Kidney (tissue), 13 donors: ENCODE measurements at regions not wholly inside any gene's neighbourhood (a gene's known extent, or its start where the extent isn't known, plus 50 kb on each side); places are given as distances from the start of the nearest gene placed in this dataset.

Experiments used
- DNase-seq, 5 donors: peaks; one replicate each; pipeline ENCODE4 v3.0.0-alpha.2; 2013 to 2020
- FAIRE-seq: peaks from 2 replicates; lab custom pipeline; 2012; peaks lifted over from hg19 to GRCh38; lab: Jason Lieb, UNC
- H3K27ac ChIP-seq, 2 donors: one replicate each; pipeline ENCODE4 v1.7.0; 2013; ENCODE audit warnings: low read depth in 2 of 2, low read length in 2 of 2, inconsistent platforms in 1 of 2
- H3K27me3 ChIP-seq: one replicate; pipeline ENCODE4 v1.7.1; 2013; ENCODE audit warnings: low read length, inconsistent platforms; ENCODE audit not compliant: control insufficient read depth, insufficient read depth
- H3K36me3 ChIP-seq, 3 donors: one replicate each; pipeline versions ENCODE4 v1.7.0 to v1.7.1; 2013; ENCODE audit warnings: low read length in 3 of 3, control low read depth in 1 of 3, inconsistent platforms in 1 of 3; ENCODE audit not compliant: insufficient read depth in 3 of 3, control insufficient read depth in 2 of 3
- H3K4me1 ChIP-seq, 3 donors: one replicate each; pipeline versions ENCODE4 v1.7.0 to v1.7.1; 2013; ENCODE audit warnings: low read length in 3 of 3, inconsistent platforms in 1 of 3, low read depth in 1 of 3; ENCODE audit not compliant: control insufficient read depth in 2 of 3, insufficient read depth in 2 of 3
- H3K4me3 ChIP-seq, 3 donors: one replicate each; pipeline versions ENCODE4 v1.7.0 to v1.8.1; 2013; ENCODE audit warnings: low read length in 3 of 3, control low read depth in 1 of 3, inconsistent platforms in 1 of 3
- H3K9ac ChIP-seq, 3 donors: one replicate each; pipeline versions ENCODE4 v1.7.0 to v1.7.1; 2013; ENCODE audit warnings: low read length in 3 of 3, control low read depth in 1 of 3, inconsistent platforms in 1 of 3
- H3K9me3 ChIP-seq, 3 donors: one replicate each; pipeline versions ENCODE4 v1.7.0 to v1.7.1; 2013; ENCODE audit warnings: low read length in 3 of 3, control low read depth in 1 of 3, inconsistent platforms in 1 of 3; ENCODE audit not compliant: control insufficient read depth in 2 of 3, insufficient read depth in 1 of 3
- CTCF ChIP-seq: IDR thresholded peaks from 3 replicates; pipeline ENCODE4 v1.5.1; 2012; ENCODE audit warnings: mild to moderate bottlenecking, moderate library complexity, borderline replicate concordance; ENCODE audit not compliant: insufficient read depth; ENCODE audit errors: extremely low read depth
- intact Hi-C: fragments of 100-400 bp; cut with DNase I; formaldehyde crosslinking; loops from one replicate; pipeline ENCODE4 v1.11.1; 2022
- donor health status: control.
- donor health status: control.
- donor health status: control.
- donor health status: control.
- donor health status: control.
- donor health status: DM: yes; HTN: yes; CAD: no.
- donor health status: Normal renal cell carcinoma (clear cell type).

GRCh38 chr13:38563739-38564138 lies 123.1 kb upstream of the FREM2 start:
- no peak overlapping the region for H3K9ac ChIP-seq
- H3K4me1 ChIP-seq, result peaks cover 0 to 3% (median 0%) of the 10 kb centered on the region in 3 donors
- FAIRE-seq (no peak), DNase-seq (peak in 2 of 5 donors; percentile 9 to 20)
- H3K27ac ChIP-seq, result no peak overlapping the region
- no peaks in the 10 kb centered on the region for H3K36me3 ChIP-seq
- no peak overlapping the region for H3K4me3 ChIP-seq
- intact Hi-C loops, result no loop called here
- no peaks in the 10 kb centered on the region for H3K27me3 ChIP-seq
- H3K9me3 ChIP-seq, result no peaks in the 10 kb centered on the region
- TF ChIP-seq CTCF, result no peak

GRCh38 chr13:38564256-38565150 lies 122.4 kb upstream of the FREM2 start:
- TF ChIP-seq CTCF, result no peak
- H3K4me1 ChIP-seq, result peaks cover 0 to 3% (median 0%) of the 10 kb centered on the region in 3 donors
- H3K9me3 ChIP-seq, result no peaks in the 10 kb centered on the region
- DNase-seq, result peak in 2 of 5 donors; percentile 43 to 55
- H3K27ac ChIP-seq, result no peak overlapping the region
- no peak for FAIRE-seq
- H3K27me3 ChIP-seq, result no peaks in the 10 kb centered on the region
- H3K36me3 ChIP-seq, result no peaks in the 10 kb centered on the region
- H3K4me3 ChIP-seq, result no peak overlapping the region
- no peak overlapping the region for H3K9ac ChIP-seq
- intact Hi-C loops, result no loop called here

- Histone ChIP-seq H3K4me3 (no peak overlapping the region), H3K27me3 (no peaks in the 10 kb centered on the region), H3K27ac (no peak overlapping the region), H3K9me3 (no peaks in the 10 kb centered on the region), H3K4me1 (peaks cover 0 to 3% (median 0%) of the 10 kb centered on the region in 3 donors), H3K9ac (no peak overlapping the region), H3K36me3 (no peaks in the 10 kb centered on the region)
- TF ChIP-seq CTCF, result no peak
- no peak for DNase-seq
- FAIRE-seq, result no peak
- intact Hi-C loops, result no loop called here
These were observed 120.9 kb upstream of the FREM2 start for GRCh38 chr13:38566023-38566422.
